ENCODE measurements at regions not wholly inside any gene's neighbourhood (a gene's known extent, or its start where the extent isn't known, plus 50 kb on each side); places are given as distances from the start of the nearest gene placed in this dataset.

DNA sequence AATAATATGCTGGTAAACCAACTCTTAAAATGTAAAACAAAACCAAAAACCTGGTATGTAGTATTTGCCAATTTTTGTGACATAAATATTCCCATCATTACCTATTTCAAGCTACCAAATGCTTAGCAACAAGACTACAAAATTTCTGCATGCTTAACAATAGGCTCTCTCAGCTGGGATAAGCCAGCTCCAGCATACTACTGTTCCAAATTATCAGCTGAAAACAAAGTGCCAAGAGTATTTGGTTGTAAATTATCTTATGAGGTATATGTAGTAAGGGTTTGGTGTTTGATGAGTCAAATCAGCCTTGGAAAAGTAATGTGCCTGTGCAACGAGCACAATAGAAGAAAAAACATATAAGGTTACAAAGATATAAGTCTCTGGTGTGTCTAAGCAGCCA is 263.2 kb downstream of the HGF start:
- TF ChIP-seq, protein P1, sequence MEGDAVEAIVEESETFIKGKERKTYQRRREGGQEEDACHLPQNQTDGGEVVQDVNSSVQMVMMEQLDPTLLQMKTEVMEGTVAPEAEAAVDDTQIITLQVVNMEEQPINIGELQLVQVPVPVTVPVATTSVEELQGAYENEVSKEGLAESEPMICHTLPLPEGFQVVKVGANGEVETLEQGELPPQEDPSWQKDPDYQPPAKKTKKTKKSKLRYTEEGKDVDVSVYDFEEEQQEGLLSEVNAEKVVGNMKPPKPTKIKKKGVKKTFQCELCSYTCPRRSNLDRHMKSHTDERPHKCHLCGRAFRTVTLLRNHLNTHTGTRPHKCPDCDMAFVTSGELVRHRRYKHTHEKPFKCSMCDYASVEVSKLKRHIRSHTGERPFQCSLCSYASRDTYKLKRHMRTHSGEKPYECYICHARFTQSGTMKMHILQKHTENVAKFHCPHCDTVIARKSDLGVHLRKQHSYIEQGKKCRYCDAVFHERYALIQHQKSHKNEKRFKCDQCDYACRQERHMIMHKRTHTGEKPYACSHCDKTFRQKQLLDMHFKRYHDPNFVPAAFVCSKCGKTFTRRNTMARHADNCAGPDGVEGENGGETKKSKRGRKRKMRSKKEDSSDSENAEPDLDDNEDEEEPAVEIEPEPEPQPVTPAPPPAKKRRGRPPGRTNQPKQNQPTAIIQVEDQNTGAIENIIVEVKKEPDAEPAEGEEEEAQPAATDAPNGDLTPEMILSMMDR (IDR thresholded peaks at IDR 0.05): no peak
- no peak for TF ChIP-seq POLR2A (IDR thresholded peaks at IDR 0.05)
